Neutrophil (primary cell): ENCODE measurements at regions not wholly inside any gene's neighbourhood (a gene's known extent, or its start where the extent isn't known, plus 50 kb on each side); places are given as distances from the start of the nearest gene placed in this dataset.

Source experiments
- H3K27ac ChIP-seq: fragments of 200-600 bp; sonication (generic); 2 replicates; pipeline ENCODE4 v1.5.1; 2016; ENCODE audit warnings: mild to moderate bottlenecking, moderate library complexity
- H3K27me3 ChIP-seq: fragments of 200-600 bp; sonication (generic); 2 replicates; pipeline ENCODE4 v1.6.0; 2016; ENCODE audit warnings: mild to moderate bottlenecking
- H3K36me3 ChIP-seq: fragments of 200-600 bp; sonication (generic); 2 replicates; pipeline ENCODE4 v1.5.1; 2017
- H3K4me1 ChIP-seq, 2 experiments: fragments of 200-600 bp in 1 of 2; sonication (generic) in 1 of 2; 1 replicate in 1 of 2; 2 replicates in 1 of 2; pipeline versions ENCODE4 v1.5.1 to v1.6.1; 2013 to 2016; ENCODE audit warnings: low read depth in 1 of 2, low read length in 1 of 2, mild to moderate bottlenecking in 1 of 2, moderate library complexity in 1 of 2; ENCODE audit not compliant: control insufficient read depth in 1 of 2, insufficient read depth in 1 of 2
- H3K4me3 ChIP-seq, 2 experiments: fragments of 200-600 bp in 1 of 2; sonication (generic) in 1 of 2; 1 replicate in 1 of 2; 2 replicates in 1 of 2; pipeline ENCODE4 v1.5.1; 2013 to 2016; ENCODE audit warnings: low read depth in 1 of 2, low read length in 1 of 2, mild to moderate bottlenecking in 1 of 2, moderate library complexity in 1 of 2
- H3K9me3 ChIP-seq: fragments of 200-600 bp; sonication (generic); 2 replicates; pipeline ENCODE4 v1.5.1; 2016
- CTCF ChIP-seq: fragments of 200-600 bp; sonication (generic); IDR thresholded peaks from 2 replicates; pipeline ENCODE4 v1.5.1; 2016; ENCODE audit warnings: antibody characterized with exemption

- no peak for TF ChIP-seq CTCF
- Histone ChIP-seq H3K4me3 (no peak overlapping the region), H3K4me1 (peaks cover 0 to 3% of the 10 kb centered on the region in 2 experiments), H3K27ac (no peak overlapping the region), H3K27me3 (no peaks in the 10 kb centered on the region), H3K36me3 (no peaks in the 10 kb centered on the region), H3K9me3 (no peaks in the 10 kb centered on the region)
Measured at GRCh38 chr5:100974082-100974481, 71.0 kb upstream of the ST8SIA4 start.

- H3K27me3 ChIP-seq = no peaks in the 10 kb centered on the region
- no peak for TF ChIP-seq CTCF
- no peaks in the 10 kb centered on the region for H3K36me3 ChIP-seq
- H3K4me1 ChIP-seq = peaks cover 0 to 3% of the 10 kb centered on the region in 2 experiments
- H3K27ac ChIP-seq = no peak overlapping the region
- H3K9me3 ChIP-seq = no peaks in the 10 kb centered on the region
- no peak overlapping the region for H3K4me3 ChIP-seq
Measured at GRCh38 chr5:100970646-100971255, 67.7 kb upstream of the ST8SIA4 start.

DNA sequence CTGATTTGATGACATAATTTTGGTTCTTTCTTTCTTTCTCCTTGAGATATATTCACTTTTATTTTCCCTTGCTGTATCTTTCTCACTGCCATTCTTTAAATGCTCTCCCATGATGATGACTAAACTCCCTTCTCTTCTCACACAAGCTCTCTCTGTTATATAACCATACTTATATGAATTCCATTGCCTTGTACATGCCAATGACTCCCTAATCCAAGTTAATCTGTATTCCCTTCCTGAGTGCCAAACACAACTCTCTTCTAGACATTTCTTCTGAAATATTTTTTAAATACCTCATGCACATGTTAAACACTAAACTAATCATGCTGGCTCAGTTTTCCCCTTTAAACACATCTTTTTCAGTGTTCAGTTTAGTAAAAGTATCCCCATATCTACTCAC, 62.2 kb upstream of the ST8SIA4 start:
- Histone ChIP-seq H3K4me3 (no peak overlapping the region), H3K4me1 (no peaks in the 10 kb centered on the region), H3K27me3 (no peaks in the 10 kb centered on the region), H3K27ac (no peak overlapping the region), H3K36me3 (no peaks in the 10 kb centered on the region), H3K9me3 (no peaks in the 10 kb centered on the region)
- TF ChIP-seq CTCF = no peak
